Stimulated activated CD4-positive, alpha-beta T cell treated with anti-CD3 and anti-CD28 coated beads, Interleukin-15, amount 100 ng/mL, for 24 hours (primary cell): ENCODE measurements at regions not wholly inside any gene's neighbourhood (a gene's known extent, or its start where the extent isn't known, plus 50 kb on each side); places are given as distances from the start of the nearest gene placed in this dataset.
A peak's percentile ranks its signal among the peaks of the same experiment; 100 is the strongest.
"Not testable (repeated sequence)": the region's sequence is repeated elsewhere in the genome, so short reads cannot be mapped to it uniquely, and the experiment has no call there.

Experiments used
- DNase-seq: peaks from one replicate; pipeline ENCODE4 v3.0.0-alpha.2; 2020

- no peak for DNase-seq
Observed at GRCh38 chr21:36602735-36603134, 96.2 kb upstream of the SIM2 start.

GRCh38 chr21:36603221-36603620 lies 95.7 kb upstream of the SIM2 start:
- no peak for DNase-seq

- no peak for DNase-seq
Observed at GRCh38 chr21:36605426-36605825, 93.5 kb upstream of the SIM2 start.

GRCh38 chr21:36606287-36606982 lies 92.5 kb upstream of the SIM2 start:
- DNase-seq = no peak

GRCh38 chr21:36606983-36607325 lies 92.0 kb upstream of the SIM2 start:
- DNase-seq = no peak

- no peak for DNase-seq
Observed at GRCh38 chr21:36608041-36608896, 90.6 kb upstream of the SIM2 start.

- DNase-seq = no peak
Observed at GRCh38 chr21:36608897-36609225, 90.1 kb upstream of the SIM2 start.

- DNase-seq = no peak
Observed at GRCh38 chr21:36609654-36610053, 89.3 kb upstream of the SIM2 start.

GRCh38 chr21:36610201-36610600 lies 88.7 kb upstream of the SIM2 start:
- no peak for DNase-seq

- no peak for DNase-seq
Observed at GRCh38 chr21:36610935-36611334, 88.0 kb upstream of the SIM2 start.

- no peak for DNase-seq
Observed at GRCh38 chr21:36611379-36611778, 87.5 kb upstream of the SIM2 start.

GRCh38 chr21:36613059-36613458 lies 85.9 kb upstream of the SIM2 start:
- no peak for DNase-seq

- DNase-seq = no peak
Observed at GRCh38 chr21:36613554-36613953, 85.4 kb upstream of the SIM2 start.

- no peak for DNase-seq
Observed at GRCh38 chr21:36615274-36615964, 83.5 kb upstream of the SIM2 start.

- not testable (repeated sequence) for DNase-seq
Observed at GRCh38 chr21:36616773-36617172, 82.1 kb upstream of the SIM2 start.

- not testable (repeated sequence) for DNase-seq
Observed at GRCh38 chr21:36621794-36622193, 77.1 kb upstream of the SIM2 start.

GRCh38 chr21:36624105-36624504 lies 74.8 kb upstream of the SIM2 start:
- DNase-seq = no peak

GRCh38 chr21:36626791-36627190 lies 72.1 kb upstream of the SIM2 start:
- DNase-seq = no peak

GRCh38 chr21:36627242-36627641 lies 71.7 kb upstream of the SIM2 start:
- DNase-seq = no peak

GRCh38 chr21:36628106-36628505 lies 70.8 kb upstream of the SIM2 start:
- no peak for DNase-seq

- DNase-seq = no peak
Observed at GRCh38 chr21:36628761-36629460, 70.0 kb upstream of the SIM2 start.

GRCh38 chr21:36630485-36631206 lies 68.3 kb upstream of the SIM2 start:
- DNase-seq = peak; percentile 82

GRCh38 chr21:36636016-36636415 lies 62.9 kb upstream of the SIM2 start:
- no peak for DNase-seq
